ENCODE measurements at regions not wholly inside any gene's neighbourhood (a gene's known extent, or its start where the extent isn't known, plus 50 kb on each side); places are given as distances from the start of the nearest gene placed in this dataset.

- TF ChIP-seq CTCF (IDR thresholded peaks at IDR 0.05) (no peak), POLR2A (IDR thresholded peaks at IDR 0.05) (no peak)
These were observed 92.0 kb upstream of the TBL1X start for GRCh38 chrX:9372866-9373265.
